Left ventricle myocardium superior (tissue), 1 donor: ENCODE measurements at regions not wholly inside any gene's neighbourhood (a gene's known extent, or its start where the extent isn't known, plus 50 kb on each side); places are given as distances from the start of the nearest gene placed in this dataset.
"Not testable (repeated sequence)": the region's sequence is repeated elsewhere in the genome, so short reads cannot be mapped to it uniquely, and the experiment has no call there.

ENCODE experiments used
- ATAC-seq: fragments of 200-7000 bp; cut with Tn5 transposase; one replicate; pipeline ENCODE4 v1.9.1; 2020; ENCODE audit warnings: mild to moderate bottlenecking, moderate library complexity
- DNase-seq: peaks from one replicate; pipeline ENCODE4 v3.0.0-alpha.2; 2020
- intact Hi-C: fragments of 100-400 bp; cut with micrococcal nuclease; formaldehyde crosslinking; loops from one replicate; pipeline ENCODE4 v1.11.0; 2022
- donor health status: DM: no; HTN: yes; CAD: no; lungs with severe emphysema.

DNA sequence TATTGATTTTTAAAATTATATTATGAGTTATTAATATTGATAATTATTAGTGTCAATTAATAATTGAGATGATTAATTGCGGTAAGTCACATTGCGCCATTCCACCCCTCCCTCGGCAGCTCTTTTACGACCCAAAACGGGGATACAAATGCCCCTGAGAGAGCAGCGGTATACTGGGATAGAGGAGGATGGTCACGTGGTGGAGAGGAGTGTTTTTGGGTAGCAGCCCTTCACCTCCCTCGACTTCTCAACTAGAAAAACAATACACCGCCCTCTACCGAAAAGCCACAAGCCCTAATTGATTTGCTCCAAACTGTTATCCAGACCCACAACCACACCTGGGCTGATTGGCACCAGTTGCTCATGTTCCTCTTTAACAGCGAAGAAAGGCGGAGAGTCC, 71.0 kb downstream of the DAPL1 start:
- DNase-seq, ATAC-seq, intact Hi-C loops: not testable (repeated sequence)

GRCh38 chr2:158867531-158868191, 72.5 kb downstream of the DAPL1 start:
- ATAC-seq, intact Hi-C loops, DNase-seq: not testable (repeated sequence)

DNA sequence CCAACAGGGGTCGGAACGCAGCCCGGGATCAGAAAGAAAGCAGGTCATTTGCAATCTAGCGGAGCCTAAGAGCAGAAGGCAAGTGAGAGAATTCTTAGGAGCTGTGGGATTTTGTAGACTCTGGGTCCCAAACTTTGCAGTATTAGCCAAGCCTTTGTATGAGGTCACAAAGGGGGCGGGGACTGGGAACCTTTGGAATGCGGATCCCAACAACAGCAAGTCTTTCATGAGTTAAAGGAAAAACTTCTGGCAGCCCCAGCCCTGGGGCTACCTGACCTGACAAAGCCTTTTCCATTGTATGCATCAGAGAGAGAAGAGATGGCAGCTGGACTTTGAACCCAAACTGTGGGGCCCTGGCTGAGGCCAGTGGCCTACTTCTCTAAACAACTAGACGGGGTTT, 73.3 kb downstream of the DAPL1 start:
- DNase-seq, ATAC-seq, intact Hi-C loops: not testable (repeated sequence)

GRCh38 chr2:158869122-158869521, 74.0 kb downstream of the DAPL1 start:
- intact Hi-C loops, ATAC-seq, DNase-seq: not testable (repeated sequence)

DNA sequence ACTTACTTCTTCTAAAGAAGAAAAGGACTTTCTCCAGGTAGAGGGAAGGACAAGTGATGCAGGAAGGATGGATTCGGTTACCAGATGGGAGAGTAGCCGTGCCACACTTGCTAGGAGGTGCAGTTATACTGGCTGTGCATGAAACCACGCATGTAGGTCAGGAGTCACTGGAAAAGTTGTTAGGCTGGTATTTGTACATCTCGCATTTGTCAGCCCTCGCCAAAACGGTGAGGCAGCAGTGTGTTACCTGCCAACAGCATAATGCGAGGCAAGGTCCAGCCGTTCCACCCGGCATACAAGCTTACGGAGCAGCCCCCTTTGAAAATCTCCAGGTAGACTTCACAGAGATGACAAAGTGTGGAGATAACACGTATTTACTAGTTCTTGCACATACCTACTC, 74.5 kb downstream of the DAPL1 start:
- ATAC-seq, intact Hi-C loops, DNase-seq: not testable (repeated sequence)

DNA sequence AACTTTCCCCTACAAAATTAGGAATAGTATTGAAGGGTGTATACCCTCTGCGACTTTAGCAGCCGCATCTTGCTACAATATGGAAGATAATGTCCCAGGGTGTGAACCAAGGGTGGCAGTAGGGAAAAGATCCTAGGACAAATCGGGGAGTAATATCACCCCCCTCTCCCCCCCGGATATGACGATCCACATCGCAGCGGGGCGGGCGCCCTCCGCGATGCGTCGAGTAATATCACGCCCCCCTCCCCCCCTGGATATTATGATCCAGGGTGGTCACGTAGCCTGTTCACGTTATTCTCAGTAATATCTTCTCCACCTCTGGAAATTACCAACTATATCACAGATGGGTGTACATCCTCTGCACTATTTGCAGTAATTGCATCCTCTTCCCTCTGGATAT, 82.9 kb downstream of the DAPL1 start:
- ATAC-seq (no peak), DNase-seq (no peak)
- intact Hi-C loops: no loop called here

DNA sequence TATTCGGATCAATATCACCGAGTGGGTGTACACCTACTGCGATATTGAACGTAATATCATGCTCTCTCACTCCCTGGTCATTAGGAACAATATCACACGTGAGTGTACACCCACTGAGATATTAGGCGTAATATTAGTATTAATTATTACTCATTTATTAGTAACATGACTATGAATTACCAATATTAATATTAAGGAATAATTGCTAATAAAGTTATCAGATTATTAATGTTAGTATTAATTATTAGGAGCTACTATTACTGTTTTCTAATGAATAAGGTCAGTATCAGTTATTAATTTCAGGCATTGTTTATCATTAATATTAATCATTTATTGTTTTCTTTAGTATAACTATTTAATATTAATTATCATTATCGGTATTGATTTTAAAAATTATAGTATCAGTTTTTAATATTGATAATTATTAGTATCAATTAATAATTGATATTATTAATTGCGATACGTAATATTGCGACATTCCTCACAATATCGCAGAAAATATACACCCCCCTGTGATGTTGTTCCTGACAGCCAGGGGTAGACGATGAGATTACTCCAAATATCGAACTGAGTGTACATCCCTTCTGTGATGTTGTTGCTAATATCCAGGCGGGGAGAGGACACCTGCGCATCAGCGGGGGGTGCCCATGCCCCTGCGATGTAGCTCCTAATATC, 84.2 kb downstream of the DAPL1 start:
- intact Hi-C loops: no loop called here
- ATAC-seq (no peak), DNase-seq (no peak)

- intact Hi-C loops: no loop called here
- ATAC-seq (no peak), DNase-seq (no peak)
Measured at GRCh38 chr2:158882297-158882696, 86.1 kb upstream of the TANC1 start.

DNA sequence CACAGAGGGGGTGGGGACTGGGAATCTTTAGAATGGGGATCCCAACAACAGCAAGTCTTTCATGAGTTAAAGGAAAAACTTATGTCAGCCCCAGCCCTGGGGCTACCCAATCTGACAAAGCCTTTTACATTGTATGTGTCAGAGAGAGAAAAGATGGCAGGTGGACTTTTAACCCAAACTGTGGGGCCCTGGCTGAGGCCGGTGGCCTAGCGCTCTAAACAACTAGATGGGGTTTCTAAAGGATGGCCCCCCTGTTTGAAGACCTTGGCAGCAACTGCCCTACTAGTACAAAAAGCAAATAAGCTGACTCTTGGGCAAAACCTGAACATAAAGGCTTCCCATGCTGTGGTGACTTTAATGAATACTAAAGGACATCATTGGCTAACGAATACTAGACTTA, 83.9 kb upstream of the TANC1 start:
- DNase-seq, ATAC-seq, intact Hi-C loops: not testable (repeated sequence)

GRCh38 chr2:158885018-158885678, 83.3 kb upstream of the TANC1 start:
- ATAC-seq: not testable (repeated sequence)

GRCh38 chr2:158885679-158886050, 82.8 kb upstream of the TANC1 start:
- intact Hi-C loops, DNase-seq, ATAC-seq: not testable (repeated sequence)

More at GRCh38 chr2:158885018-158885678, 83.3 kb upstream of the TANC1 start:
- intact Hi-C loops, DNase-seq: not testable (repeated sequence)

DNA sequence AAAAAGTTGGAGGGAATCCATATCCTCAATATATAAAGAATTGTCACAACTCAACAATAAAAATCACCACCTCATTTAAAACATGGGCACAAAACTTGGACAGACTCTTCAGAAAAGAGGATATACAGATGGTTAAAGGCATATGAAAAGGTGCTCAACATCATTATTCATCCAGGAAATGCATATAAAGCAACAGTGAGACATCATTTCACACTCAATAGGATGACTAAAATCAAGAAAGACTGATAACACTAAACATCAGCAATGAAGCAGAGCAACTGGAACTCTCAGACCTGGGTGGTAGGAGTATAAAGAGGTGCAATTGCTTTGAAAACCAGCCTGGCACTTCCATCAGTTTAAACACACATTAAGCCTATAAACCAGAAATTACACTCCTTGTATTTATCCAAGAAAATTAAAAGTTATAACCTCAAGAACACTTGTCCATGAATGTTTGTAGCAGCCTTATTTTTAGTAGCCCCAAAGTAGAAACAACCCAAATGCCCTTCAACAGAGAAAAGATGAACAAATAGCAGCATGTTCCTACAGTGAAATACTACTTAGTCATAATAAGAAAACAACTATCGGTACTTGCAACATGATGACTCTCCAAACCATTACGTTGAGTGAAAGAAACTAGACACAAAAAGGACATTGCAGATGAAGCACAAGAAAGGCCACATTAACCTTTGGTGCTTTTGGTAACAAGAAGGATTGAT, 79.1 kb upstream of the TANC1 start:
- no peak for DNase-seq
- intact Hi-C loops: no loop called here
- ATAC-seq: no peak

DNA sequence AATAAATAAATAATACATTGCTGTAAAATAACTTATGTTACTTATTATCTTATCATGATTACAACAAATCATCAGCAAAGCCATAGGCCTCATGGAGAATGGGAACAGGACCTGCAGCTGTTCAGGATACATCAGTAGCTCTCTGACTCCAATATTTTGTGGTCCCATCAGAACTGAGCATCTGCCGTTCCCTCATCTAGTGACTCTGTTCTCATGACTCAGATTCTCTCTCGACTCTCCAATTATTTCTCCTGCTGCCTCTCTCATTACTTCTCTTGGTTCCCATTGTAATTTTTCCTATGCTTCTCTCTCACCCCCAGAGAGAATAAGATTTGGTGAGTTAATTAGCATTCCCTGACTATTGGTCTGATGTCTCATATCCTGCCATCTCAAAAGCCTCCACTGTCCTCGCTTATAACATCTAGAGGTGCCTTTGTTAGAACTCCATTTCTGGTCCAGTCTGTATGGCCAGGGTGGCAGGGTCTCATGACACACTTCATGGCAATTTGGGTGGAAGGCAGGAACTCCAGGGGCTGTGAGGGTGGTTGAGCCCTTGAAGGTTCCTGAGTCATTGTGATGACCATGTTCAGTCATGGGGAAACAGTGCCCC, 78.0 kb upstream of the TANC1 start:
- intact Hi-C loops: no loop called here
- ATAC-seq: no peak
- DNase-seq: no peak

DNA sequence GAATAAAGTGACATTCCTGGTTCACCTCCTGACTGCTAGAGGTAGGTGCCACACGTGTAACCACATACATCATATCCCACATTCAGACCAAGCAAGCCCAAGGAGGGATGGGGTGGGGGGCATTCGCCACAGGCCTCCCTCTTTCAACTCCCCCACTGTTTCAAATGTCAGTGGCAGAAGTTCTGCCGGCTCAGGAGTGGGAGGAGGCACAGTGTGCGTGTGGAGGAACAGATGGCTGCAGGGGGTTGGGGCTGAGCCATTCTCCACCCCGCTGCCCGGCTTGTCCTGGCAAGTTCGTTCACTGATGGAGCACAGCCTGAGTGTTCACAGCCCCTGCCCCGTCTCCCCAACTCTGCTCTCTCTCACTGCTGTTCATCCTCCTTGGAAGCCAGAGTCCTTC, 75.4 kb upstream of the TANC1 start:
- intact Hi-C loops: no loop called here
- peak; percentile 32 for ATAC-seq
- DNase-seq: no peak

- ATAC-seq: no peak
Measured at GRCh38 chr2:158893474-158893873, 75.0 kb upstream of the TANC1 start.

DNA sequence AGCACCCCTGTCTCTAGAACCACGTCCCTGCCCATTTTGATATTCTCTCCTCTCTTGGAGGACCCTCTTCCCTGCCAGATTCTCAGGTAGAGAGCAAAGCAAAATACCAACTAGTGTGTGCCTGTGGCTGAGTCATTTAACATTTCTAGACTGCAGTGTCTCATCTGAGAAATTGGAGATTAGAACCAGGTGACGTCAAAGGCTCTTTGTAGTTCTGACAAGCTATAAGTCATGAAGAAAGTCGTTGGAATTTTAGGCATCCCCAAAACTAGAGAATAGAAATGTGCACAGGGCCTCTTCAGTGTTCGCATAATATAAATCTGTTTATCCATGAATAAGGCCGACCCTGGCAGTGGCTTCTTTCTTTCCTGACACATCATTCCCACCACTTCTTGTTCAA, 74.4 kb upstream of the TANC1 start:
- DNase-seq: no peak
- ATAC-seq: no peak
- intact Hi-C loops: no loop called here

More at GRCh38 chr2:158893474-158893873, 75.0 kb upstream of the TANC1 start:
- no peak for DNase-seq
- intact Hi-C loops: no loop called here

- ATAC-seq (no peak), DNase-seq (no peak)
- intact Hi-C loops: no loop called here
Measured at GRCh38 chr2:158894572-158894971, 73.9 kb upstream of the TANC1 start.

- no peak for DNase-seq
- intact Hi-C loops: no loop called here
- ATAC-seq: peak; percentile 9
Measured at GRCh38 chr2:158900345-158900744, 68.1 kb upstream of the TANC1 start.

- ATAC-seq (no peak), DNase-seq (no peak)
- intact Hi-C loops: no loop called here
Measured at GRCh38 chr2:158902005-158902398, 66.4 kb upstream of the TANC1 start.
